ENCODE measurements at regions not wholly inside any gene's neighbourhood (a gene's known extent, or its start where the extent isn't known, plus 50 kb on each side); places are given as distances from the start of the nearest gene placed in this dataset.

GRCh38 chr21:21714426-21714825, 716.2 kb downstream of the NCAM2 start:
- Mint-ChIP-seq H3K4me3 (no peak overlapping the region), H3K9me3 (no peaks in the 10 kb centered on the region), H3K4me1 (ENCODE audit: low read depth) (no peaks in the 10 kb centered on the region), H3K27me3 (no peaks in the 10 kb centered on the region), H3K27ac (no peak overlapping the region), H3K36me3 (ENCODE audit: low read depth) (no peaks in the 10 kb centered on the region)
- DNase-seq (no peak), ATAC-seq (no peak)
- TF ChIP-seq, protein P1, sequence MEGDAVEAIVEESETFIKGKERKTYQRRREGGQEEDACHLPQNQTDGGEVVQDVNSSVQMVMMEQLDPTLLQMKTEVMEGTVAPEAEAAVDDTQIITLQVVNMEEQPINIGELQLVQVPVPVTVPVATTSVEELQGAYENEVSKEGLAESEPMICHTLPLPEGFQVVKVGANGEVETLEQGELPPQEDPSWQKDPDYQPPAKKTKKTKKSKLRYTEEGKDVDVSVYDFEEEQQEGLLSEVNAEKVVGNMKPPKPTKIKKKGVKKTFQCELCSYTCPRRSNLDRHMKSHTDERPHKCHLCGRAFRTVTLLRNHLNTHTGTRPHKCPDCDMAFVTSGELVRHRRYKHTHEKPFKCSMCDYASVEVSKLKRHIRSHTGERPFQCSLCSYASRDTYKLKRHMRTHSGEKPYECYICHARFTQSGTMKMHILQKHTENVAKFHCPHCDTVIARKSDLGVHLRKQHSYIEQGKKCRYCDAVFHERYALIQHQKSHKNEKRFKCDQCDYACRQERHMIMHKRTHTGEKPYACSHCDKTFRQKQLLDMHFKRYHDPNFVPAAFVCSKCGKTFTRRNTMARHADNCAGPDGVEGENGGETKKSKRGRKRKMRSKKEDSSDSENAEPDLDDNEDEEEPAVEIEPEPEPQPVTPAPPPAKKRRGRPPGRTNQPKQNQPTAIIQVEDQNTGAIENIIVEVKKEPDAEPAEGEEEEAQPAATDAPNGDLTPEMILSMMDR (IDR thresholded peaks at IDR 0.05), result no peak
- intact Hi-C loops (cut with micrococcal nuclease), result no loop called here
- ChIA-PET CTCF (no interaction called here), POLR2A (no interaction called here)

DNA sequence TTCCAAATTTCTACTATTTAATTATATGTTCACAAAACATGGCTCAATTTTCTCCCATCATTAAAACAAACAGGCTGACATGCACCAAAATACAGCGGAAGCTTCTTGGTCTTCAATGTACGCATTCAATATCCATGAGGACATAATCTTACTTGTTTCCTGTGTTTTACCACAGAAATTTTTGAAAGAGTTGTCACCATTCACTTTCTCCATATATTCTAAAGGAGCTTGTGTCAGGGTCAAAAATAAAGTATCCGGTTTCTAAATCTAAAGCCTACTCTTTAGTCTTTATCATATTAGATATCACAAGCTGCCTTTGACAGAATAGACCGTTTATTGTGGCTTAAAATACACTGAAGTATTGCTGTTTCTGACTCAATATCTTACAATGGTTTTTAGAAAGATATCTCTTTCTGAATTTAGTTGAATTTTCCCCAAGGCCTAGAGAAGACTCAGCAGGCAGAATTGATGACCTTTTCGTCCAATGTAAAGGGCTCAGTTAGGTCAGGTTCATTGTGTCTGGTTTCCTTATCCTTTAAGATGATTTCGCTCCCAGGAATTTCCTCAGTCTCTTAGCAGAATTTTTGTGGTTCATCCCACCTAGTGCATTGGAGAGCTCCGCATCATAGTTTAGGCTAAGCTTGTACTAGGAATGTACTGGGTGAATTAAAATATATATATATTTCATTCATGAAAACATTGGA, 717.2 kb downstream of the NCAM2 start:
- Mint-ChIP-seq H3K4me1 (ENCODE audit: low read depth) (no peaks in the 10 kb centered on the region), H3K36me3 (ENCODE audit: low read depth) (no peaks in the 10 kb centered on the region), H3K4me3 (no peak overlapping the region), H3K9me3 (no peaks in the 10 kb centered on the region), H3K27me3 (no peaks in the 10 kb centered on the region), H3K27ac (no peak overlapping the region)
- intact Hi-C loops (cut with micrococcal nuclease), result no loop called here
- no peak for DNase-seq
- ChIA-PET CTCF (no interaction called here), POLR2A (no interaction called here)
- no peak for ATAC-seq
- TF ChIP-seq, protein P1 (IDR thresholded peaks at IDR 0.05), result no peak

DNA sequence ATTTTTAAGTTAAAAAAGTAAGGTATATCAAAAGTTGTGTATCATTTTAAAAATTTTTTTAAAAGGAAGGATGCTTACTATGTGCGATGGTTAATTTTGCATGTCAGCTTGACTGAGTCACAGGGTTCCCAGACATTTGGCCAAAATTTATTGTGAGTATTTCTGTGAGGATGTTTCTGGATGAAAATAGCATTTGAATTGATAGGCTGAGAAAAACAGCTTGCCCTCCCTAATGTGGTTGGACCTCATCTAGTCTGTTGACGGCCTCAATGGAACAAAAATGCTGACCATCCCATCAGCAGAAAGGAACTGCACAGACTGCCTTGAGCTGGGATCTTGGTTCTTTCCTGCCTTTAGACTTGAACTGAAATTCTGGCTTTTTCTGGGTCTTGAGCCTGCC, 724.5 kb downstream of the NCAM2 start:
- ATAC-seq, result no peak
- Mint-ChIP-seq H3K4me3 (no peak overlapping the region), H3K27me3 (no peaks in the 10 kb centered on the region), H3K27ac (no peak overlapping the region), H3K9me3 (peaks cover 2% of the 10 kb centered on the region), H3K4me1 (ENCODE audit: low read depth) (no peaks in the 10 kb centered on the region), H3K36me3 (ENCODE audit: low read depth) (no peaks in the 10 kb centered on the region)
- DNase-seq, result no peak
- TF ChIP-seq, protein P1 (IDR thresholded peaks at IDR 0.05), result no peak
- ChIA-PET CTCF (no interaction called here), POLR2A (no interaction called here)
- intact Hi-C loops (cut with micrococcal nuclease), result no loop called here

DNA sequence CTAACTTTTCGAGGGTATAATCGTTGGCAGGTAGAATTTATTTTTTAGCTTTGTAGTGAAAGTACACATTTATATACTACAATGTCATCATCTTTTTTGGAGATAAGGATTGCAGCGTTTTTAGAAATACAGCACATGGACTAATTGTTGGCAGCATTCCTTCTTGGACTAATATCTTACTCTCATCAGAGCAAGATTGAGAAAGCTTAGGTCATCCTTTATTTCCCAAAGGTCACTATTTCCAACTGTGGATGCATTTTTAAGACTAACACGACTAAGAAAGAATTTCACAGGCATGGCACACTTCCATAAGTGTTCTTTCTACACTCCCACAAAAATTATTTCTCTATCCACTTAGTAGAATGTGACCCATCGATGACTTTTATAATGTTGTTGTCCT, 732.3 kb downstream of the NCAM2 start:
- CTCF ChIA-PET, result no interaction called here
- TF ChIP-seq, protein P1 (IDR thresholded peaks at IDR 0.05), result no peak
- POLR2A ChIA-PET, result no interaction called here
- no peaks in the 10 kb centered on the region for H3K27me3 Mint-ChIP-seq
- no peak overlapping the region for H3K4me3 Mint-ChIP-seq
- no peak for DNase-seq
- H3K36me3 Mint-ChIP-seq (ENCODE audit: low read depth), result no peaks in the 10 kb centered on the region
- no peak overlapping the region for H3K27ac Mint-ChIP-seq
- ATAC-seq, result no peak
- intact Hi-C loops (cut with micrococcal nuclease), result no loop called here
- no peaks in the 10 kb centered on the region for H3K4me1 Mint-ChIP-seq (ENCODE audit: low read depth)
- no peaks in the 10 kb centered on the region for H3K9me3 Mint-ChIP-seq

- intact Hi-C loops (cut with micrococcal nuclease), result no loop called here
- Mint-ChIP-seq H3K36me3 (ENCODE audit: low read depth) (no peaks in the 10 kb centered on the region), H3K4me1 (ENCODE audit: low read depth) (no peaks in the 10 kb centered on the region), H3K9me3 (peaks cover 2% of the 10 kb centered on the region), H3K27ac (no peak overlapping the region), H3K4me3 (no peak overlapping the region), H3K27me3 (no peaks in the 10 kb centered on the region)
- no peak for ATAC-seq
- TF ChIP-seq, protein P1 (IDR thresholded peaks at IDR 0.05), result no peak
- no peak for DNase-seq
- ChIA-PET CTCF (no interaction called here), POLR2A (no interaction called here)
Measured at GRCh38 chr21:21731626-21732025, 733.4 kb downstream of the NCAM2 start.
